Spinal cord (tissue), 9 donors: ENCODE measurements at regions not wholly inside any gene's neighbourhood (a gene's known extent, or its start where the extent isn't known, plus 50 kb on each side); places are given as distances from the start of the nearest gene placed in this dataset.
A peak's percentile ranks its signal among the peaks of the same experiment; 100 is the strongest.

Source experiments
- DNase-seq, 6 donors: peaks; one replicate each; pipeline versions ENCODE4 v3.0.0 to v3.0.0-alpha.2; 2013 to 2015; ENCODE audit warnings: low spot score in 6 of 6, low read depth in 4 of 6
- H3K27ac ChIP-seq: one replicate; pipeline ENCODE4 v1.5.1; 2013; ENCODE audit warnings: low read depth, low read length, control low read depth
- H3K27me3 ChIP-seq: one replicate; pipeline ENCODE4 v1.6.1; 2013; ENCODE audit warnings: low read length; ENCODE audit not compliant: control insufficient read depth, insufficient read depth
- H3K36me3 ChIP-seq: one replicate; pipeline ENCODE4 v1.6.1; 2013; ENCODE audit warnings: low read length; ENCODE audit not compliant: control insufficient read depth, insufficient read depth
- H3K4me1 ChIP-seq: one replicate; pipeline ENCODE4 v1.6.1; 2013; ENCODE audit warnings: low read length; ENCODE audit not compliant: control insufficient read depth, insufficient read depth
- H3K4me3 ChIP-seq: one replicate; pipeline ENCODE4 v1.5.1; 2013; ENCODE audit warnings: low read depth, low read length, control low read depth
- H3K9me3 ChIP-seq: one replicate; pipeline ENCODE4 v1.6.1; 2013; ENCODE audit warnings: low read length; ENCODE audit not compliant: control insufficient read depth, insufficient read depth
- WGBS: methylation state at CpG from one replicate; pipeline ENCODE4 v1.1.5; 2013; ENCODE audit warnings: missing lambda C conversion rate; ENCODE audit not compliant: insufficient coverage; 5-methylcytosine and 5-hydroxymethylcytosine counted together
- donor health status: healthy.

DNA sequence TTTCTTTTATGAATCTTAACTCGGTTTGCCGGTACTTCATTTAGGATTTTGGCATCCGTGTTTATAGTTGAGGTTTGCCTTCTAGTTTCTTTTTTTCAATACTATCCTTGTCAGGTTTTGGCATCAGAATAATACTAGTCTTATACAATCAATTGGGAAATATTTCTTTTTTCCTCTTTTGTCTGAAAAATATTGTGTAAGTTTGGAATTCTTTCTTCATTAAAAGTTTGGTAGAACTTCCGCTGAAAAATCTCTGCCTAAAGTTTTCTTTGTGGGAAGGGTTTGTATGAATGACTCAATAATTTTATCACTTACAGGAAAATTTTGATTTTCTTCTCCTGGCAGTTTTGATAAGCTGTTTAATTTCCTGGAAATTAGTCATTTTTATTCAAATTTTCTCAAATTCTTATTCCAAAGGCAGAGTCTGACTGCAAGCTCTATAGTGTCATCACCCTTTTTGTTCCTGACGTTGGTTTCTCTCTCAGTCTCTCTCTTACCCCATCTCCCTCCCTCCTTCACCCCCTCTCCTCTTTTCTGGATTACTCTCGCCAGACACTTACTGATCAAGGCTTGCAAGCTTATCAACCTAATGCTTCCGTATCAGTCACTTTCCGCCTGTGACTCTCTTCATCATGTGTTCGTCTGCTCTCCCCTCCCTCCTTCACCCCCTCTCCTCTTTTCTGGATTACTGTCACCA, 555.7 kb downstream of the TBC1D22A start:
- Histone ChIP-seq H3K9me3 (peaks cover 9% of the 10 kb centered on the region), H3K36me3 (no peaks in the 10 kb centered on the region), H3K4me3 (no peak overlapping the region), H3K27me3 (no peaks in the 10 kb centered on the region), H3K4me1 (no peaks in the 10 kb centered on the region), H3K27ac (no peak overlapping the region)
- WGBS, result 78% methylated on average over 5 of the region's 9 CpGs
- no peak for DNase-seq

DNA sequence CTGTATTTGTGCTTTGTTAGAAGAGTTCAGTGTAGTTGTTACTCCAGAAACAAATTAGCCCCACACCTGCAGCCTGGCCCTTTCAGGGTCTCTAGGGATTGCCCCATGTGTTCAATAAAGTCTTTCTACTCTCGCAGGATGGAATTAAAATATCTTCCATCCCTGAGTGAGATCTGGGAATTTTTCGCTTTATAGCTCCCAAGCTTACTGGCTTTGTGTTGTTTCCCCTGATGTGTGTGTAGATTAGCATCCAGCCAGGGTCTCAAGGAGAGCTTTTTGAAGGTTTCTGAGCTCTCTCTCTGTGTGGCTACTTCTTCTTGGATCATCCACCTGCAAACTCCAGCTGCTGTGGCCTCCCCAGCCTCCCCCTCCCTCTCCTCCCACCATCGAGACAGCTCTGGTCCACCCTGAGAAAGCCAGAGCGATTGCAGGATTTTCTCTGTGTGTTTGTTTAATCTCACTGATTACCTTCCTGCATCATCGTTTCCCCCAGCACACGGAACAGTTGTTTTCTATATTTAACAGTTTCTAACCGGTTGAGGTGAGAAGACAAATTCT, 553.5 kb downstream of the TBC1D22A start:
- WGBS, result no CpG with 5 or more reads among the region's 7 CpGs
- H3K4me1 ChIP-seq, result no peaks in the 10 kb centered on the region
- H3K9me3 ChIP-seq, result peaks cover 6% of the 10 kb centered on the region
- H3K27me3 ChIP-seq, result no peaks in the 10 kb centered on the region
- DNase-seq, result no peak
- no peak overlapping the region for H3K4me3 ChIP-seq
- no peak overlapping the region for H3K27ac ChIP-seq
- no peaks in the 10 kb centered on the region for H3K36me3 ChIP-seq

DNA sequence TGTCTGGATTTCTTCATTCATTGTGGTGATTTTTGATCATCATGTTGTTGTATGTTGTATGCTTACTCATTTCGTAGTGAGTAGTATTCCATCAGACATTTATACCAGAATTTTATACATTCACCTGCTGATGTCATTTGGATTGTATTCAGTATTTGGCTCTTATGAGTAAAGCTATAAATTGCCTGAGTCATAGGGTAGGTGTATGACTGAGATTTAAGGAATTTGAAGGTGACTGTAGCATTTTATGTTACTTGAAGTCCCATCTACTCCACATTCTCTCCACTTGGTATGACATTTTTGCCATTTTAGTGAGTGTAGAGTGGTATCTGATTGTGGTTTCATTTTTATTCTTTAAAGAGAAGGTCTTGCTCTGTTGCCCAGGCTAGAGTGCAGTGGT, 548.2 kb downstream of the TBC1D22A start:
- H3K4me3 ChIP-seq, result no peak overlapping the region
- H3K27ac ChIP-seq, result no peak overlapping the region
- H3K9me3 ChIP-seq, result no peaks in the 10 kb centered on the region
- no peaks in the 10 kb centered on the region for H3K27me3 ChIP-seq
- no peak for DNase-seq
- no peaks in the 10 kb centered on the region for H3K4me1 ChIP-seq
- no CpG with 5 or more reads among the region's 1 CpG for WGBS
- H3K36me3 ChIP-seq, result no peaks in the 10 kb centered on the region

DNA sequence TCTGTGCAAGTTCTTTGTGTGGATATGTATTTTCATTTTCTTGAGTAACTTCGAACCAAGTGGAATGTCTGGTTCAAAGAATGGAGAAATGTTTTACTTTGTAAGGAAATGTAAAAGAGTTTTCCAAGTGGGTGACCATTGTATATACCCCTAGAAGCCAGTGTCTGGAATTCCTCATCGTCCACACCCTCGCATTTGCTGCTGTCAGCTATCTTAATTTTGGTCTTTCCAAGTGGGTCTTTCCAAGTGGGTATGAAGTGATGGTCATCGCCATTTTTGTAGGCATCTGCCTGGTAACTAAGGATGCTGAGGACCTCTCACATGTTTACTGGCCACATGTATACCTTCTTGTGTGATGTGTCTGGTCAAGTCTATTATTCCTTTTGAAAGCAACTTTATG, 547.5 kb downstream of the TBC1D22A start:
- no peaks in the 10 kb centered on the region for H3K36me3 ChIP-seq
- no peaks in the 10 kb centered on the region for H3K27me3 ChIP-seq
- 95% methylated on average over 3 of the region's 4 CpGs for WGBS
- no peaks in the 10 kb centered on the region for H3K9me3 ChIP-seq
- no peaks in the 10 kb centered on the region for H3K4me1 ChIP-seq
- H3K27ac ChIP-seq, result no peak overlapping the region
- H3K4me3 ChIP-seq, result no peak overlapping the region
- DNase-seq, result no peak

DNA sequence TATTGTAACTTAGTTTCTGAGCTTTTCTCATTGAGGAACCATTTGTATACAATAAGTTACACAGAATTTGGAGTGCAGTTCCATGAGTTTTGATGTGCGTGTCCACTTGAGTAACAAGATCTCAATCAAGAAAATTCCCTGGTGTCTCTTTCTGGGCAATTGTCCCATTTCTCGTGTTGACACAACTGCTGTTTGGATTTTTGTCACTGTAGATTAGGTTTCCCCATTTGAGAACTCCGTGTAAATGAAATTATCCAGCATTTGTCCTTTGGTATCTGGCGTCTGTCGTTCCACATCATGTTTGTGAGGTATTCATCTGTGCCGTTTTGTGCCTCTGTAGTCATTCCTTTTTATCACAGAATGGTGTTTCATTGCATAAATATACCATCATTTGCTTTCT, 547.0 kb downstream of the TBC1D22A start:
- WGBS, result 79% methylated on average over 3 of the region's 6 CpGs
- Histone ChIP-seq H3K27me3 (no peaks in the 10 kb centered on the region), H3K4me3 (no peak overlapping the region), H3K9me3 (no peaks in the 10 kb centered on the region), H3K36me3 (no peaks in the 10 kb centered on the region), H3K4me1 (no peaks in the 10 kb centered on the region), H3K27ac (no peak overlapping the region)
- DNase-seq, result no peak

DNA sequence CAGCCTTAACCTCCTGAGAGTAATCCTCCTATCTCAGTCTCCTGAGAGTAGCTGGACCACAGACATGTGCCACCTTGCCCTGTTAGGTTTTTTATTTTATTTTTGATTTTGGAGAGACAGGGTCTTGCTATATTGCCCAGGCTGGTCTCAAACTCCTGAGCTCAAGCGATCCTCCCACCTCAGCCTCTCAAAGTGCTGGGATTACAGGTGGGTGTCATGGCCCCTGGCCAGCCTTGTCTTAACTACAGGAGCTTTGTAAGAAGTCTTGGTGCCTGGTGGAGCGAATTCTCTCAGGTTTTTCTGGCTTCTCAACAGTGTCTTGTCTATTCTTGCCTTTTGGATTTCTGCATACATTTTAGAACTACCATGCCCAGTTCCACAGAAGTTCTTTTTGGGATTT, 546.4 kb downstream of the TBC1D22A start:
- no peaks in the 10 kb centered on the region for H3K9me3 ChIP-seq
- 100% methylated on average over 1 of the region's 2 CpGs for WGBS

DNA sequence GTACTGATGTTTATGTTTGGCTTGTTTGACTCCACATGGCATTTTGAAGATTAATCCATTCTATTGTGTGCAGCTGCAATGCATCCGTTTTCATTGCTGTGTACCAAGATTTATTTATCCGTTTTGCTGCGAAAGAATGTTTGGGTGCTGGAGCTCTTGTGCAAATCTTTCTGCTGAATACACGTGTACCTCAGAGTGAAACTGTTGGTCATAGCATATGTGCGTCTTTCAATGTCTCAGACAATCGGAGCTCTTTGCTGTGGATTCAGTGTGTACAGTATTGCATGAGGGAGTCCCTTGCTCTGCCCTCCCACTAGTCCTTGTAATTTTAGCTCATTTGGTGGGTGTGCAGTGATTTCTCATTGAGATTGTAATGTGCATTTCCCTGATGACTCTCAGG, 545.4 kb downstream of the TBC1D22A start:
- H3K4me3 ChIP-seq, result no peak overlapping the region
- no peaks in the 10 kb centered on the region for H3K36me3 ChIP-seq
- H3K27me3 ChIP-seq, result no peaks in the 10 kb centered on the region
- WGBS, result 81% methylated on average over 5 of the region's 6 CpGs
- DNase-seq, result peak in 1 of 6 donors; percentile 30
- no peaks in the 10 kb centered on the region for H3K4me1 ChIP-seq
- H3K9me3 ChIP-seq, result no peaks in the 10 kb centered on the region
- no peak overlapping the region for H3K27ac ChIP-seq

More for the DNA sequence above, 546.4 kb downstream of the TBC1D22A start:
- Histone ChIP-seq H3K4me1 (no peaks in the 10 kb centered on the region), H3K4me3 (no peak overlapping the region), H3K27me3 (no peaks in the 10 kb centered on the region), H3K36me3 (no peaks in the 10 kb centered on the region), H3K27ac (no peak overlapping the region)
- no peak for DNase-seq

DNA sequence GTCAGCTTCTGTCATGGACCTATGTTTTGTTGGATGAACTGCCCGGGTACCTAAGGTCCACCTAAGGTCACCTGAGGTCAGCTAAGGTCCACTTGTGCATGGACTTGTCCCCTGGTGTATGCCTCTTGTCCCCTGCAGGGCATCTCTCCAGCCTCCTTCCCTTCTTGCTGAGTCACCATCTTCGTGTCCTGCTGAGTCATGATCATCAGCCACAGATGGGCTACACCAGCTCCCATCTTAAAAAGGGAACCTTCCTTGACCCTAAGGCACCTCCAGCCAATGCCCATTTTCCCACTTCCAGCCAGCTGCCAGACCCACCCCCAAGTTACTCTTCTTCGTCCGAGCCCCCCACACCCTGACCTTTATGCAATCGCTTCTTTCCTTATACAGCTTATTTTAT, 544.9 kb downstream of the TBC1D22A start:
- DNase-seq, result no peak
- H3K9me3 ChIP-seq, result no peaks in the 10 kb centered on the region
- no peak overlapping the region for H3K4me3 ChIP-seq

DNA sequence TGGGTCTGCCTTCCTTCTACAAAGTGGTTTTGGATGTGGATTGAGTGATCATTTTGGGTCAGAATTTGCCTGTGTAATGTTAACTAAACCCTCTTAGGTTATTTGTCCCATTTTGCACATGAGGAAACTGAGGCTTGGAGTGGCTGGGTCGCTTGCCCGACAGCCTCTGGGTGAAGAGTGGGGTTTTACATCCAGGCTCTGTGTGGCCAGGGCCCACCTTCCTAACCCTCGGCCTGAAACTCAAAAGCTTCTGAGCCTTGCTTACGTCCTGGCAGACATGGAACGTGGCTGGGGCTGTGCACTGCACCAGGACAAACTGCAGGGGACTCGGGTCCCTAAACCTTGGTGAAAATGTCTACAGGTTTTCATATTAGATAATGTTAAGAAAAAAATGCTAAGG, 542.4 kb downstream of the TBC1D22A start:
- H3K36me3 ChIP-seq, result no peaks in the 10 kb centered on the region
- H3K27me3 ChIP-seq, result no peaks in the 10 kb centered on the region
- DNase-seq, result no peak
- 89% methylated on average over 5 of the region's 6 CpGs for WGBS
- no peak overlapping the region for H3K4me3 ChIP-seq
- no peaks in the 10 kb centered on the region for H3K9me3 ChIP-seq
- H3K27ac ChIP-seq, result no peak overlapping the region
- H3K4me1 ChIP-seq, result no peaks in the 10 kb centered on the region

More for the DNA sequence above, 544.9 kb downstream of the TBC1D22A start:
- H3K4me1 ChIP-seq, result no peaks in the 10 kb centered on the region
- H3K36me3 ChIP-seq, result no peaks in the 10 kb centered on the region
- H3K27ac ChIP-seq, result no peak overlapping the region
- 93% methylated on average over 4 of the region's 5 CpGs for WGBS
- H3K27me3 ChIP-seq, result no peaks in the 10 kb centered on the region

DNA sequence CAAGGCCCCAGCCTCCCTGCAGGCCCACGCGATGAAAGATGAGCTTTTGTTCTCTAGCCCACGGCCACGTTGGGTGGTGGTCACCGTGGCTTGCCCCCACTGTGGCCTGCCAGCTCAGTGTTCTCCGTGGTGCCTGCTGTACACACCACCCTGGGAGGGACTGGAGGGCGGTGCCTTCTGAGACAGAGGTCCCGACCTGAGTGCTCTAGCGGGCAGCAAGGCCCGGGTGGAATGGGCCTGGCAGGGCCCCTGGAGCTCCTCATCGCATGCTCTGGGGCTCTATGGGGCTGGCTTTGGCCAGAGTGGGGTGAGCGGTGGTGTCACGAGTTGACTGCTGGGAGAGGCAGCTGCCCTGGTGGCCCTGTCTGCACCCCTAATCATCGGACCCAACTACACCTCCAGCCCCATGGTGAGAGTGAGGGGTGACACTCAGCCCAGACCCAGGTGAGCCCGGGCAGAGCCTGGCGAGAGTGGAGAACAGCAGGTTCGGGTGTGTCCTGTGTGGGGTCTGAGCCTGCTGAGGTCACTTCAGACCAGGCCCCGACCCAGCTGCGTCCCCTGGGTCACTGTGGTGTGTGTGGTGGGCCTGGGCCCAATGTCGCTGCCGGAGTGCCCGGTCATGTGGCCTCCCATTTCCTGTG, 541.9 kb downstream of the TBC1D22A start:
- H3K4me1 ChIP-seq, result no peaks in the 10 kb centered on the region
- no peak overlapping the region for H3K4me3 ChIP-seq
- no peak for DNase-seq
- WGBS, result 92% methylated on average over 18 of the region's 22 CpGs
- H3K9me3 ChIP-seq, result no peaks in the 10 kb centered on the region
- H3K27ac ChIP-seq, result no peak overlapping the region
- no peaks in the 10 kb centered on the region for H3K36me3 ChIP-seq
- H3K27me3 ChIP-seq, result no peaks in the 10 kb centered on the region
